ENCODE measurements at regions not wholly inside any gene's neighbourhood (a gene's known extent, or its start where the extent isn't known, plus 50 kb on each side); places are given as distances from the start of the nearest gene placed in this dataset.

DNA sequence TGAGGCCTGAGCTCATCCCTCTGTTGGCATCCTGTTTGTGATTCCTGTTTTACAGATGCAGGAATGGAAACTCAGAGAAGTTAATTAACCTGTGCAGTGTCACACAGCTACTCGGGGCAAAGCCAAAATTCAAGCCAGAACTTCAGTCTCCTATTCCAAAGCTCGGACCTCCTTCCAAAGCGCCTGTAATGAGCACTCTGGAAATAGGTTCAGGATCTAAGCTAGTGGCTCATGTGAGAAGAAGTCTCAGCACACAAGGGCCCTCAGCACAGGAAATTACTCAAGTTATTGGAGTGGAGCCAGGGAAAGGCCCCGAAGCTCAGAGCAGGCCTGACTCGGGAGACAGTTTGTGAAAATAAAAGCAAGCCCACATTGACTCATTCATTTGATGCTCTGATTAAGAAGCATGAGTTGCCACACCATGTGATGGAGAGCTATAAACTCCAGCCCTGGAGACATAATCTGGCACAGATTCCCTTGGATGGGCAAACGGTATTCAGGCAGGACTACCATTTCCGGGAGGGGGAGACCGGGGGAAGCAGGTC is 50.6 kb upstream of the LYST start (continued):
- TF ChIP-seq ZNF670 (tag by site-specific recombination; IDR thresholded peaks at IDR 0.05; ENCODE audit: low read depth) (no peak), ZNF292 (tag by site-specific recombination; IDR thresholded peaks at IDR 0.05; ENCODE audit: borderline replicate concordance, low read depth) (no peak), KLF7 (tag by site-specific recombination; IDR thresholded peaks at IDR 0.05; ENCODE audit: borderline replicate concordance) (no peak), GLI4 (tag by site-specific recombination; IDR thresholded peaks at IDR 0.05) (no peak), ZNF184 (tag by site-specific recombination; IDR thresholded peaks at IDR 0.05) (peak; percentile 89), ZNF777 (tag by site-specific recombination; IDR thresholded peaks at IDR 0.05; ENCODE audit: borderline replicate concordance) (no peak), PATZ1 (tag by site-specific recombination; IDR thresholded peaks at IDR 0.05) (peak; percentile 86), ZSCAN30 (tag by site-specific recombination; IDR thresholded peaks at IDR 0.05) (peak; percentile 60; the same call in 1 of the 2 replicates), OVOL3 (tag by site-specific recombination; IDR thresholded peaks at IDR 0.05) (no peak), ZNF354C (tag by site-specific recombination; IDR thresholded peaks at IDR 0.05; ENCODE audit: borderline replicate concordance, low read depth) (no peak), PRDM2 (tag by site-specific recombination; IDR thresholded peaks at IDR 0.05; ENCODE audit: borderline replicate concordance) (no peak), REPIN1 (tag by site-specific recombination; IDR thresholded peaks at IDR 0.05; ENCODE audit: low read depth) (no peak), YY1 (tag by site-specific recombination; IDR thresholded peaks at IDR 0.05) (no peak), PRDM10 (tag by site-specific recombination; IDR thresholded peaks at IDR 0.05) (peak; percentile 86), ZNF221 (tag by site-specific recombination; IDR thresholded peaks at IDR 0.05; ENCODE audit: borderline replicate concordance) (no peak), ZNF26 (tag by site-specific recombination; IDR thresholded peaks at IDR 0.05) (no peak), KLF9 (tag by site-specific recombination; IDR thresholded peaks at IDR 0.05; ENCODE audit: low read depth) (no peak), ZNF530 (tag by site-specific recombination; IDR thresholded peaks at IDR 0.05; ENCODE audit: low read depth) (no peak), ZNF664 (tag by site-specific recombination; IDR thresholded peaks at IDR 0.05) (no peak), ZNF174 (tag by site-specific recombination; IDR thresholded peaks at IDR 0.05) (no peak), ZNF501 (tag by site-specific recombination; IDR thresholded peaks at IDR 0.05) (peak; percentile 86), ZNF621 (tag by site-specific recombination; IDR thresholded peaks at IDR 0.05) (no peak), ZNF544 (tag by site-specific recombination; IDR thresholded peaks at IDR 0.05) (no peak), ZNF302 (tag by site-specific recombination; IDR thresholded peaks at IDR 0.05; ENCODE audit: low read depth) (no peak), FEZF1 (tag by site-specific recombination; IDR thresholded peaks at IDR 0.05) (0 out of 2 replicates have a peak, but pooled peaks have one; percentile 26), ZNF514 (tag by site-specific recombination; IDR thresholded peaks at IDR 0.05) (no peak)
- TF ChIP-seq, protein P1, sequence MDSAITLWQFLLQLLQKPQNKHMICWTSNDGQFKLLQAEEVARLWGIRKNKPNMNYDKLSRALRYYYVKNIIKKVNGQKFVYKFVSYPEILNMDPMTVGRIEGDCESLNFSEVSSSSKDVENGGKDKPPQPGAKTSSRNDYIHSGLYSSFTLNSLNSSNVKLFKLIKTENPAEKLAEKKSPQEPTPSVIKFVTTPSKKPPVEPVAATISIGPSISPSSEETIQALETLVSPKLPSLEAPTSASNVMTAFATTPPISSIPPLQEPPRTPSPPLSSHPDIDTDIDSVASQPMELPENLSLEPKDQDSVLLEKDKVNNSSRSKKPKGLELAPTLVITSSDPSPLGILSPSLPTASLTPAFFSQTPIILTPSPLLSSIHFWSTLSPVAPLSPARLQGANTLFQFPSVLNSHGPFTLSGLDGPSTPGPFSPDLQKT (IDR thresholded peaks at IDR 0.05; ENCODE audit: borderline replicate concordance, low read depth, low read length) = no peak
